K562 (cell line): ENCODE measurements at regions not wholly inside any gene's neighbourhood (a gene's known extent, or its start where the extent isn't known, plus 50 kb on each side); places are given as distances from the start of the nearest gene placed in this dataset.
A peak's percentile ranks its signal among the peaks of the same experiment; 100 is the strongest.

Experiments used
- ATAC-seq: fragments of 200-7000 bp; cut with Tn5 transposase; 3 replicates; pipeline ENCODE4 v1.9.1; 2020; ENCODE audit warnings: moderate library complexity
- BruUV-seq: library from RNA; stranded (reverse); fragments of 400-500 nt; replicated peaks from 2 replicates; lab custom pipeline; 2021; lab: Mats Ljungman, UMichigan
- CTCF ChIA-PET: fragments of 300-600 bp; formaldehyde crosslinking; extraction: SDS; loops from one replicate; lab custom pipeline; 2021; ENCODE audit warnings: low intra/inter-chr PET ratio; lab: Yijun Ruan, JAX
- POLR2A ChIA-PET: fragments of 300-600, 350-650 bp; sonication (Branson Sonifier 250); formaldehyde crosslinking; extraction: SDS; loops from one replicate; lab custom pipeline; 2021; ENCODE audit warnings: antibody characterized with exemption, inconsistent platforms; lab: Yijun Ruan, JAX
- DNase-seq, 4 experiments: peaks; one replicate each; pipeline versions ENCODE4 v3.0.0 to v3.0.0-alpha.2; 2011 to 2018; ENCODE audit warnings: low spot score in 3 of 4, mixed read lengths in 3 of 4; ENCODE audit errors: extremely low read depth in 1 of 4
- FAIRE-seq: peaks from 2 replicates; lab custom pipeline; 2011; peaks lifted over from hg19 to GRCh38; lab: Jason Lieb, UNC
- H2AFZ ChIP-seq: 2 replicates; pipeline ENCODE4 v1.6.0; 2011; ENCODE audit warnings: low read depth, low read length, control low read depth, inconsistent platforms
- H3K27ac ChIP-seq: fragments of 200-600 bp; 3 replicates; pipeline ENCODE4 v1.8.0; 2011; ENCODE audit warnings: low read depth, mild to moderate bottlenecking, control low read depth, inconsistent platforms, low read length, moderate library complexity, mixed read lengths; ENCODE audit errors: extremely low read depth
- H3K27me3 ChIP-seq, 2 experiments: fragments of 300-600 bp in 1 of 2; 2 replicates in 1 of 2; 3 replicates in 1 of 2; pipeline versions ENCODE4 v1.6.0 to v1.8.0; 2011; ENCODE audit warnings: inconsistent platforms in 2 of 2, low read length in 2 of 2, mild to moderate bottlenecking in 1 of 2, mixed read lengths in 1 of 2, moderate library complexity in 1 of 2; ENCODE audit not compliant: control insufficient read depth in 2 of 2, insufficient read depth in 2 of 2
- H3K36me3 ChIP-seq: fragments of 300-600 bp; 3 replicates; pipeline ENCODE4 v1.8.0; 2011; ENCODE audit warnings: mild to moderate bottlenecking, low read length, inconsistent platforms; ENCODE audit not compliant: control insufficient read depth, insufficient read depth
- H3K4me1 ChIP-seq, 2 experiments: fragments of 200-600 bp in 1 of 2; replicated peaks in 1 of 2; 2 replicates in 1 of 2; 3 replicates in 1 of 2; pipeline versions ENCODE4 v1.5.1 to v1.8.0; 2011; ENCODE audit warnings: inconsistent platforms in 2 of 2, low read length in 2 of 2, mild to moderate bottlenecking in 1 of 2, mixed read lengths in 1 of 2, moderate library complexity in 1 of 2; ENCODE audit not compliant: control insufficient read depth in 2 of 2, insufficient read depth in 2 of 2
- H3K4me2 ChIP-seq: 2 replicates; pipeline ENCODE4 v1.6.1; 2011; ENCODE audit warnings: low read length, control low read depth, inconsistent platforms, mixed read lengths; ENCODE audit not compliant: insufficient read depth
- H3K4me3 ChIP-seq: fragments of 200-600 bp; sonication (generic), shearing (Covaris generic); 2 replicates; pipeline ENCODE4 v1.5.1; 2016; ENCODE audit warnings: control low read depth, inconsistent platforms
- H3K79me2 ChIP-seq: fragments of 200-600 bp; 3 replicates; pipeline ENCODE4 v1.8.0; 2011; ENCODE audit warnings: low read length, inconsistent platforms; ENCODE audit not compliant: control insufficient read depth, insufficient read depth
- H3K9ac ChIP-seq, 2 experiments: 2 replicates each; pipeline versions ENCODE4 v1.6.0 to v1.6.1; 2011; ENCODE audit warnings: low read depth in 2 of 2, low read length in 2 of 2, control low read depth in 1 of 2, inconsistent platforms in 1 of 2, mild to moderate bottlenecking in 1 of 2, mixed read lengths in 1 of 2; ENCODE audit not compliant: insufficient read depth in 1 of 2
- H3K9me1 ChIP-seq: one replicate; pipeline ENCODE4 v1.6.0; 2011; ENCODE audit warnings: inconsistent platforms, mild to moderate bottlenecking, low read length, moderate library complexity; ENCODE audit not compliant: control insufficient read depth, insufficient read depth
- H3K9me3 ChIP-seq: replicated peaks from 2 replicates; pipeline ENCODE4 v1.5.1; 2011; ENCODE audit warnings: low read depth, low read length, inconsistent platforms; ENCODE audit not compliant: control insufficient read depth, insufficient read depth
- H4K20me1 ChIP-seq: replicated peaks from 2 replicates; pipeline ENCODE4 v1.6.1; 2011; ENCODE audit warnings: low read length, inconsistent platforms, mixed read lengths; ENCODE audit not compliant: control insufficient read depth, insufficient read depth
- BRD4 ChIP-seq: fragments of 200-600 bp; sonication (generic); IDR thresholded peaks from 2 replicates; pipeline ENCODE4 v1.6.1; 2017; ENCODE audit warnings: inconsistent platforms
- CC2D1A ChIP-seq: fragments of 450-650 bp; IDR thresholded peaks from 2 replicates; pipeline ENCODE4 v1.6.1; 2017; ENCODE audit warnings: mild to moderate bottlenecking
- CCNT2 ChIP-seq: IDR thresholded peaks from 2 replicates; pipeline ENCODE4 v1.6.1; 2011; ENCODE audit warnings: borderline replicate concordance, low read depth, mild to moderate bottlenecking, moderate library complexity, mixed read lengths, low read length; ENCODE audit not compliant: insufficient read length; ENCODE audit errors: extremely low read depth
- HDAC1 ChIP-seq, 2 experiments: fragments of 450-650 bp; IDR thresholded peaks; 2 replicates each; pipeline ENCODE4 v1.6.1; 2016 to 2017; ENCODE audit warnings: inconsistent platforms in 1 of 2, mild to moderate bottlenecking in 1 of 2, moderate library complexity in 1 of 2
- KDM1A ChIP-seq, 2 experiments: fragments of 450-650 bp; IDR thresholded peaks; 2 replicates each; pipeline ENCODE4 v1.6.1; 2016; ENCODE audit warnings: mild to moderate bottlenecking in 2 of 2
- MYNN ChIP-seq, 2 experiments: sonication (generic); formaldehyde crosslinking in 1 of 2; IDR thresholded peaks; 2 replicates each; pipeline versions ENCODE4 v1.5.0 to v1.6.1; 2016 to 2020; ENCODE audit warnings: antibody characterized with exemption in 1 of 2, missing genetic modification reagents in 1 of 2
- NCOA1 ChIP-seq: fragments of 450-650 bp; IDR thresholded peaks from 2 replicates; pipeline ENCODE4 v1.6.1; 2016; ENCODE audit warnings: low read depth
- NFE2 ChIP-seq: IDR thresholded peaks from 2 replicates; pipeline ENCODE4 v1.6.1; 2014; ENCODE audit warnings: antibody characterized with exemption, low read depth
- NFE2L1 ChIP-seq: fragments of 450-650 bp; IDR thresholded peaks from 2 replicates; pipeline ENCODE4 v1.6.1; 2016; ENCODE audit warnings: missing genetic modification characterization, low read depth, mild to moderate bottlenecking, missing compliant biosample characterization, moderate library complexity, borderline replicate concordance
- NR2C2 ChIP-seq, 2 experiments: fragments of 200-800 bp in 1 of 2; sonication (Bioruptor generic) in 1 of 2; sonication (generic) in 1 of 2; formaldehyde crosslinking in 1 of 2; IDR thresholded peaks; 2 replicates each; pipeline versions ENCODE4 v1.6.1 to v1.8.0; 2016 to 2022; ENCODE audit warnings: mild to moderate bottlenecking in 1 of 2, missing compliant biosample characterization in 1 of 2, missing genetic modification characterization in 1 of 2, missing genetic modification reagents in 1 of 2
- PYGO2 ChIP-seq: fragments of 450-650 bp; IDR thresholded peaks from 2 replicates; pipeline ENCODE4 v1.6.1; 2016; ENCODE audit warnings: mild to moderate bottlenecking, missing genetic modification characterization, moderate library complexity, missing compliant biosample characterization
- SAP30 ChIP-seq: fragments of 200-600 bp; sonication (generic); IDR thresholded peaks from 2 replicates; pipeline ENCODE4 v1.6.1; 2012; ENCODE audit warnings: borderline replicate concordance, low read depth, mild to moderate bottlenecking, moderate library complexity, low read length, control low read depth, inconsistent platforms; ENCODE audit not compliant: insufficient read depth, poor library complexity, severe bottlenecking
- SNAPC5 ChIP-seq: fragments of 250-450 bp; sonication (Bioruptor Pico); IDR thresholded peaks from 2 replicates; pipeline ENCODE4 v1.8.0; 2021; ENCODE audit warnings: moderate library complexity, mild to moderate bottlenecking, inconsistent platforms
- ZFP36 ChIP-seq: fragments of 150-350 bp; IDR thresholded peaks from 2 replicates; pipeline ENCODE4 v1.6.1; 2018; ENCODE audit warnings: low read length, low read depth; ENCODE audit not compliant: partially characterized antibody
- ZKSCAN1 ChIP-seq: fragments of 150-350 bp; IDR thresholded peaks from 2 replicates; pipeline ENCODE4 v1.6.1; 2016; ENCODE audit warnings: low read depth, low read length
- ZNF384 ChIP-seq: IDR thresholded peaks from 2 replicates; pipeline ENCODE4 v1.6.1; 2012; ENCODE audit warnings: low read depth, low read length, improper control_type of control experiment
- ZNF668 ChIP-seq: fragments of 250-450 bp; sonication (Bioruptor Pico); IDR thresholded peaks from 2 replicates; pipeline ENCODE4 v1.8.0; 2022; ENCODE audit warnings: mild to moderate bottlenecking, inconsistent platforms
- WGBS: fragments of 100-300 bp; shearing (Covaris generic); methylation state at CpG from one replicate; pipeline ENCODE4 v1.1.6; 2016; ENCODE audit warnings: low coverage, mixed read lengths; ENCODE audit not compliant: insufficient coverage; ENCODE audit errors: missing lambda C conversion rate; 5-methylcytosine and 5-hydroxymethylcytosine counted together
- in situ Hi-C: fragments of 300-500 bp; cut with MboI; formaldehyde crosslinking; loops from 4 replicates; pipeline ENCODE4 v1.15.0; 2018; ENCODE audit warnings: inconsistent platforms, mixed read lengths
- intact Hi-C: fragments of 100-400 bp; cut with micrococcal nuclease; formaldehyde crosslinking; loops from 2 replicates; pipeline ENCODE4 v1.14.2; 2022
- TF ChIP-seq, protein P1 (sequence below): sonication (generic); IDR thresholded peaks from 2 replicates; pipeline ENCODE4 v1.6.1; 2016
- TF ChIP-seq, protein P2 (sequence below), 2 experiments: fragments of 450-650 bp; IDR thresholded peaks; 2 replicates each; pipeline ENCODE4 v1.6.1; 2016

DNA sequence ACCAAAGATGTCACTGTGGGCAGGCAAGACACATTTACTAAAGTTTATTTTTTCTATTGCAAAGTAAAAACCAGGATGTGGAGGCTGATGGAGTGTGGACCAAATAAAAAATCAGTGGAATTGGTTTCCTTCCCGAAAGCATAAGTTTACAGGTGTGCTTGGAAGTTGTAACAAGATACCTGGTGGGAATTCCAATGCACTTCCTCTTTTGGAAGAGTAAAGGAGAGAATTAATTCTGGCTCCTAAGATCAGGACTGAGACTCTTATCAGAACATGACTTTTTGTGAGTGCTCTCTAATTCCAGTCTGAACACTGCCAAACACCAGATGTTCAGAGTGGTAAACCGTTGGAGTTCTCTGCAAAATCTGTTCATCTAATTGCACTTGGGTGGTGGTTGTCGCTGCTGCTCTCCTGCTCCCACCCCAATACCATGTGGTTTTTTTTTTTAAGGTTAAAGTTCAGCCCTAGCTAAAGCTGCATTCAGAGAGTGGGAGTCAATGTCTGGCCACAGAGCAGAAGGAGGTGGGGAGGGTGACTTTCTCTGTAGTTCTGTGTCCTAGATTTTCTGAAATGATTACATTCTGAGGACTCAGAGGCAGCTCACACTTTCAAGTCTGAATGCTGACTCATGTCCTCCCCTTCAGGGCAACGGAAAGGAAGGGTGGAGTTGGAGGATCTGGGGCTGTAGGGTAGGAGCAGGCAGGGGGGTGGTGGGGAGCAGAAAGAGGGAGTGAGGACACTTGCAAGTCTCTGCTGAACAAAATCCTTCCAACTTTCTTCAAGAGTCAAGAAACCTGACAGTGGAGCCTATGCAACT is 275.8 kb upstream of the PRDM1 start:
- H3K9me1 ChIP-seq = no peaks in the 10 kb centered on the region
- in situ Hi-C loops (no loop called here), intact Hi-C loops (loop anchor here (10.0 kb wide), 1 partner anchor 504 kb away; no protein-coding TSS in a partner anchor)
- WGBS = 3% methylated on average over 4 of the region's 4 CpGs
- ChIA-PET CTCF (no interaction called here), POLR2A (interaction anchor here (0.8 to 1.0 kb wide), 2 partner anchors 31 to 180 kb away, joined by 3 read pairs; no protein-coding TSS in a partner anchor)
- H2AFZ ChIP-seq = peak overlapping the region; percentile 48
- ATAC-seq = peak; percentile 95
- peak overlapping the region; percentile 86 for H3K27ac ChIP-seq
- no peaks in the 10 kb centered on the region for H3K27me3 ChIP-seq
- no TSS peak for BruUV-seq
- no peaks in the 10 kb centered on the region for H4K20me1 ChIP-seq
- peak overlapping the region; percentile 36 for H3K4me2 ChIP-seq
- DNase-seq = peak; percentile 82 to 96 (median 86)
- no peaks in the 10 kb centered on the region for H3K36me3 ChIP-seq
- peaks cover 23 to 70% of the 10 kb centered on the region in 2 experiments for H3K4me1 ChIP-seq
- no peak overlapping the region for H3K4me3 ChIP-seq
- H3K79me2 ChIP-seq = no peaks in the 10 kb centered on the region
- no peaks in the 10 kb centered on the region for H3K9me3 ChIP-seq
- peak; percentile 96 for FAIRE-seq
- H3K9ac ChIP-seq = peak overlapping the region in 1 of 2 experiments; percentile 56; a peak in 2 of 4 replicates
- TF ChIP-seq, protein P1, sequence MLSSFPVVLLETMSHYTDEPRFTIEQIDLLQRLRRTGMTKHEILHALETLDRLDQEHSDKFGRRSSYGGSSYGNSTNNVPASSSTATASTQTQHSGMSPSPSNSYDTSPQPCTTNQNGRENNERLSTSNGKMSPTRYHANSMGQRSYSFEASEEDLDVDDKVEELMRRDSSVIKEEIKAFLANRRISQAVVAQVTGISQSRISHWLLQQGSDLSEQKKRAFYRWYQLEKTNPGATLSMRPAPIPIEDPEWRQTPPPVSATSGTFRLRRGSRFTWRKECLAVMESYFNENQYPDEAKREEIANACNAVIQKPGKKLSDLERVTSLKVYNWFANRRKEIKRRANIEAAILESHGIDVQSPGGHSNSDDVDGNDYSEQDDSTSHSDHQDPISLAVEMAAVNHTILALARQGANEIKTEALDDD = peak; percentile 35; the same call in 1 of the 2 replicates
- TF ChIP-seq NR2C2 (CRISPR knock-in tag; IDR thresholded peaks at IDR 0.05) = peak; percentile 81; the same call in 1 of the 2 replicates
- TF ChIP-seq NR2C2 (tag; IDR thresholded peaks at IDR 0.05) = peak; percentile 96
- peak; percentile 4 for TF ChIP-seq ZFP36
- TF ChIP-seq NFE2 = peak; percentile 99
- 0 out of 2 replicates have a peak, but pooled peaks have one; percentile 38 for TF ChIP-seq PYGO2 (tag)
- peak in 1 of 2 experiments; percentile 94; a peak in 2 of 4 replicates for TF ChIP-seq HDAC1 (IDR thresholded peaks at IDR 0.05)
- no peak for TF ChIP-seq SAP30
- TF ChIP-seq, protein P2, sequence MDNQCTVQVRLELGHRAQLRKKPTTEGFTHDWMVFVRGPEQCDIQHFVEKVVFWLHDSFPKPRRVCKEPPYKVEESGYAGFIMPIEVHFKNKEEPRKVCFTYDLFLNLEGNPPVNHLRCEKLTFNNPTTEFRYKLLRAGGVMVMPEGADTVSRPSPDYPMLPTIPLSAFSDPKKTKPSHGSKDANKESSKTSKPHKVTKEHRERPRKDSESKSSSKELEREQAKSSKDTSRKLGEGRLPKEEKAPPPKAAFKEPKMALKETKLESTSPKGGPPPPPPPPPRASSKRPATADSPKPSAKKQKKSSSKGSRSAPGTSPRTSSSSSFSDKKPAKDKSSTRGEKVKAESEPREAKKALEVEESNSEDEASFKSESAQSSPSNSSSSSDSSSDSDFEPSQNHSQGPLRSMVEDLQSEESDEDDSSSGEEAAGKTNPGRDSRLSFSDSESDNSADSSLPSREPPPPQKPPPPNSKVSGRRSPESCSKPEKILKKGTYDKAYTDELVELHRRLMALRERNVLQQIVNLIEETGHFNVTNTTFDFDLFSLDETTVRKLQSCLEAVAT (IDR thresholded peaks at IDR 0.05) = peak; percentile 10 to 37; a peak in 1 of 4 replicates
- TF ChIP-seq SNAPC5 (CRISPR knock-in tag) = no peak
- TF ChIP-seq NFE2L1 (tag) = peak; percentile 84
- TF ChIP-seq ZNF668 (CRISPR knock-in tag) = no peak
- peak; percentile 80; the same call in 1 of the 2 replicates for TF ChIP-seq NCOA1
- TF ChIP-seq CCNT2 = no peak
- TF ChIP-seq MYNN (IDR thresholded peaks at IDR 0.05) = peak; percentile 59; the same call in 1 of the 2 replicates
- TF ChIP-seq MYNN (CRISPR knock-in tag; IDR thresholded peaks at IDR 0.05) = no peak
- TF ChIP-seq KDM1A (IDR thresholded peaks at IDR 0.05) = peak; percentile 90 to 92
- TF ChIP-seq CC2D1A = peak; percentile 68
- TF ChIP-seq ZKSCAN1 = 0 out of 2 replicates have a peak, but pooled peaks have one; percentile 17
- peak; percentile 95 for TF ChIP-seq ZNF384
- TF ChIP-seq BRD4 = no peak
